SIG-M5 treated with dmso at 0.1 percent for 504 hours (cell line): ENCODE measurements at regions not wholly inside any gene's neighbourhood (a gene's known extent, or its start where the extent isn't known, plus 50 kb on each side); places are given as distances from the start of the nearest gene placed in this dataset.

Experiments used
- DNase-seq: peaks from one replicate; lab custom pipeline; 2025; ENCODE audit not compliant: unreplicated experiment; lab: John Stamatoyannopoulos, UW

DNA sequence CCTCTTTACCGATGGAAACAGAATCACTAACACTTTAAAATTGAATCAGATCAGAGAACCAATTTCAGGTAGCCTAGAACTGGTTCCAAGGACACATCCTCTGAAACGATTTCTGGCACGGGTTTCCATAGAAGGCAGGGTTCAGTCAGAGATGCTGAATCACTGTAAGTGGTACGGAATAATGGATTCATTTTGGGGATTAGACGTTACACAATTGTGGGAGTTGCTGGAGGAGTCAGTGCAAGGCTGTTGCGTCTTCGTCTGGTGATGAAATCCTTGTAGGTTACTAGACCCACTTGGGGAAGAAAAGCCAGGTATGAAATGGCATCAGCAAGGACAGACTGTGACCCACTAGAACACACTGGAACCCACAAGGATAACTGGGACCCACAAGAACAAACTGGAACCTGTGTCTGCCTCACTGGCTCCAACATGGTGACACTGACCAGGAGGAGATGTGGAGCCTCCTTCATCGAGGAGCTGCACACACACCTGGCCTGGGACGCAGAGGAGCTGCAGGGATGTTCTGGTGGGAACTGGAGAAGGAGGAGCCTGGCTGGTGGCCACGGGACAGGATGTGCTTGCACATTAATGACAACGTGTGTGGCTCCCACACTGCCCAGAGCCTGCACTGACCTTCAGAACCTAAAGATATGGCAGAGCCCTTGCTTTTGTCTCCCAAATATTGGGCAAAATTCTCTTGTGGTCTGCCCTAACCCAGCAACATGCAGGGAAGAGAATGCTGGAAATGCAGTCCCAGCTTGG, 105.1 kb downstream of the TRAPPC11 start:
- no peak for DNase-seq

DNA sequence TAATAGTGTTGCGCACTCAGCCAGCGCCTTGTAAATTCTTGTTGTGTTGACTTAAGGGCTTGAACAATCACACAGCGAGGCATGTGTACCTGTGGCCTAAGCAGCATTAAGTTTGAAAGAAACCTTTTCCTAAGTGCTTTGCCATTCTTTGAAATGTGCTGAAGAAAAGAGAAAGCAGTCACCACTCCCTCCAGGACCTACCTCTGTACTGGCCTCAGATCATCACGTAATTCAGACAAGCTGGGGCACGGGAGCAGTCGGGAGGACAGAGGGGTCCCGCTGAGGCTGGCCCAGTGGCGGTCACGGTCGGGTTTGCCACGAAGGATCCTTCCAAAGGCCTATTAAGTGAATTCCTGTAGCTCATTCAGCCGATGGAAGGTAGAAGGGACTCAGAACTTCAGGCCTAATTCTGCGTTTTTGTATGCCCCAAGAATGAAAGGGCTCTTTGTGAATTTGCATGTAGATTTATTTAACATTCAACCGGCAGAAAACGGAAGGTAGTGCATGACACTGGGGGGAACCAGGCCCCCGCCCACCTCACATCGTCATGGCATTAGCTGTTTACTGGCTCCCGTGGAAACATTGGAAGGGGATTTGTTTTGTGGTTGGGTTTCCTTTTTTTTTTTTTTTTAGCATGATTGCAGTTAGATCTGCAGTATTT, 106.3 kb downstream of the TRAPPC11 start:
- no peak for DNase-seq

DNA sequence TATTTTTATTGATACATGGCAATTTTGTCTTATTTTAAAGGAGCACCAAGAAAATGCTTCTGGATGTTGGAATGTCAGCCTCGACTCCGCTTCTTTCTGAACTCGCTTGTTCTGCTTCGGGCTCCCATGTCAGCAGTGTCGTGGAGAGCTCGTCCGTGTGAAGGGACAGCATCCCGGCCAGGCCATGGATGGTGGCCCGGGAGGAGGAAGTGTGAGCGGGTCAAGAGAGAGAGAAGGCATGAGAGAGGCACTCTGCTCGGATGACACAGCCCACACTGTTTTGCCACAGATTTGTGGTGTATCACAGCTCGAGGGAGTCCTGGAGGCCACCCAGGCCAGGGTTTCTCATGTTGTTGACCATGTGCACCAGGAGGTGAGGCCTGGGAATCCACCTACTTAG, 107.0 kb downstream of the TRAPPC11 start:
- no peak for DNase-seq

DNA sequence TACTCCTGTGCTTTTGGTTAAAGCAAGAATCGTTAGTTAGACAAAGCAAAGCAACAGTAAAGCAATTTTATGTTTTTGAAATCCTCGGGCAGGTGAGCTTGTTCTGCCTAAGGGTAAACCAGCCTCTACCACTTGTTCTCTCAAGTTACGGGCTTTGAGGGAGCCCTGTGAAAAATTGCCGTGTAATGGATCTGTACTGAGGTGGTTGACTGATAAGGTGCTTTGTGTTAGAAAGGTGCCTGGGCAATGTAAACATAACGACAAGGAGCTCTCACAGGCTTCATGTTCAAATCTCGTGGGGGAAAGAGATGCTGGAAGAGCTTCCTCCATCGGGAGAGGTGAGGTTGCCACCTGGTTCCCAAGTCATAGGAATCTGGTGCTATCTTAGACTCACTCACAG, 111.8 kb downstream of the TRAPPC11 start:
- DNase-seq = no peak

DNA sequence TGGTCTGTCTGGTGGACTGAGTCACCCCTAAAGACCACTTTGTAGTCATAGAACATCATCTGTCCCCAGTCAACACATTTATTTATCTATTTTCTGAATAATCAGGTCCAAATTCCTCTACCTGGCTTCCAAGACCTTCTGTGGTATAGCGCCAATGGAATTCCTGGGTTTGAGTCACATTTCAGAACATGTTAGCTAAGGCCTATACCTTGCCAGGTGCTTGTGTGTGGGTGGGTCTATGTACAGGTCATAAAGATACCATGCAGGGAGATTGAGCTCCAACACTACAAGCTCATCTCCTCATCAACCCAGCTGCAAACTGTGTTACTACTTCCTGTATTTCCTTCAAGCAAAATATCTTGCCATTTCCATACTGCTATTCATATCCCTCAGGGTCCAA, 113.3 kb downstream of the TRAPPC11 start:
- DNase-seq = no peak

DNA sequence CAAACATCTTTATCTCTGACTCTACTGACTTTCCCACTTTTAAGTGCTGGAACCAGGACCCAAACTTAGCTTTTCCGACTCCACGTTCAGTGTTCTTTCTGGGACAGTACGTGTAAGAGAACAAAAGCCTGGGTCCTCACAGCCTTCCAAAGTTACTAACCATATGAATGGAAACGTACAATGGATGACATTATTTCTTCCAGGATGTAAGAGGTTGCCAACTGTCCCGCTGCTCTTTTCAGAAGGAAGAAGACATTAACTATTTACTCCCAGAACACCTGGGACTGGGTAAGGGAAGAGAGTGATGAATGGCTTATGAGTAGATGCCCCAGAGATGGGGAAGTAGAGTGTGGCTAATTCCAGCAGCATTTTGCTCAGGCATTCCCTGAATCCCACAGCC, 114.7 kb downstream of the TRAPPC11 start:
- DNase-seq = no peak

DNA sequence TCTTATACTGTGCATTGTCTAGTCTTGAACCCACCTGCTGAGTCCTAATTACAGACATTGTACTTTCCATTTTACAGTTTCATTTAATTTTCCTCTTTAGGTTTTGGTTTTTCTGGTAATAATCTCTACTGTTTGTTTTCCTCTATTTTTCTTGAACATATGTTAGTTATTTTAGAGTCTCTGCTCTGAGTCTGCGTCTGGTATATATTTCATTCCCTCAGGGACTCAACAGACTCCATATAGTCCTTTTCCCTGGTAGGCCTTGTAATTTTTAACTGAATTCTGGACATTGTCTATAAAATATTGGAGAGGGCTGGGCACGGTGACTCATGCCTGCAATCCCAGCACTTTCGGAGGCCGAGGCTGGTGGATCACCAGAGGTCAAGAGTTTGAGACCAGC, 121.8 kb upstream of the STOX2 start:
- no peak for DNase-seq

DNA sequence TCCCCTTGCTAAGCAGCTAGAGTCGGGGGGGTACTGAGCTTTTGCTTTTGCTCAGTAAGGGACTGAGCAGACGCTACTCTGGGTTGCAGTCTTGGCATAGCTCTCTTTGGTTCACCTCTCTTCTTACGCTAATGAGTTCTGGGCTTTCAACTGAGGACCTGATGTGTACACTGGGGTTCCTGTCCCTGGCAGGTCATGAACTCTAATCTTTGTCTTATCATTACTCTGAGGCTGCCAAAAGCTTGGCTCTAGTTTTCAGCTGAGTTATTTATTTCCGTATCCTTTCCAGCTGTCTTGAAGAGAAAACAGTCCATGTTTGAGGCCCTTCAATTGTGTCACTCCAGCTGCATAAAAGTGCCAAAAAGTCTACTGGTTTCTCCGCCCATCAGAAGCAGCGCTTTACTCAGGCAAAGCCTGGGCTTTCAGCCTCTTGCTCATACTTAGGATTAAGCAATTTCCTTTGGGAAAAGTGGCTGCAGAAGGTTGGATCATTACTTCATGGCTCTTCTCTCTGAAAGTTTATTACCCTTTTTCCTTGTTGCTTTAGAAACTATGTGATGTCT, 121.0 kb upstream of the STOX2 start:
- no peak for DNase-seq

DNA sequence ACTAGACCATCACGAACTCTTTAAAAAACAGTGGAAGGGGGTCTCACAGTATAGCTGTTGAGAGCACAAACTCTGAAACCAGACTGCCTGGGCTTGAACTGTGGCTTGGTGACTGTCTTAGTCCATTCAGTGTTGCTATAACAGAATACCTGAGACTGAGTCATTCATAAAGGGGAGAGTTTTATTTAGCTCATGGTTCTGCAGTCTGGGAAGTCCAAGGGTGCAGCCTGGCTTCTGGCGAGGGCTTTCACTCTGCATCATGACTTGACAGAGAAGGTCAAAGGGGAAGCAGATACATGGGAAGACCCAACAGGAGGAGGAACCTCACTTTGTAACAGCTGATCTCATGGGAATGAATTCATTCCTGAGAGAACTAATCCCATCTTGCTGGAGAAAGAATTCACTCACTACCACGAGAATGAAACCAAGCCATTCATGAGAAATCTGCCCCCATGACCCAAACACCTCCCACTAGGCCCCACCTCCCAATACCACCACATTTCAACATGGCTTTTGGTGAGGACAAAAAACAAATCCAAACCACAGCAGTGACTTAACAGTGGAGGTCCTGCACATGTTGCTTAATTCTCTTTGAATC, 116.7 kb upstream of the STOX2 start:
- DNase-seq = no peak

DNA sequence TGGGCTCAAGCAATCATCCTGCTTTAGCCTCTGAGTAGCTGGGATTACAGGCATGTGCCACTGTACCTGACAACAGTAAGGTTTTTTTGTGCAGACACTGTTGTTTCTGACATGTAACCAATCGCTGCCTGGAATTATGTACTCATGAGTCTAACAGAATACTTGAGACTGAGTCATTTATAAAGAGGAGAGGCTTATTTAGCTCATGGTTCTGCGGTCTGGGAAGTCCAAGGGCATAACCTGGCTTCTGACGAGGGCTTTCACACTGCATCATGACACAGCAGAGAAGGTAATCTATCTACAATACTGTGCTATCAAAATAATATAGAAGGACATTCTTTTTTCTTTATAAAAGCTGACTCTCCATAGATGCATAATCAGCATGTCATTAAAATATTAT, 115.5 kb upstream of the STOX2 start:
- no peak for DNase-seq

DNA sequence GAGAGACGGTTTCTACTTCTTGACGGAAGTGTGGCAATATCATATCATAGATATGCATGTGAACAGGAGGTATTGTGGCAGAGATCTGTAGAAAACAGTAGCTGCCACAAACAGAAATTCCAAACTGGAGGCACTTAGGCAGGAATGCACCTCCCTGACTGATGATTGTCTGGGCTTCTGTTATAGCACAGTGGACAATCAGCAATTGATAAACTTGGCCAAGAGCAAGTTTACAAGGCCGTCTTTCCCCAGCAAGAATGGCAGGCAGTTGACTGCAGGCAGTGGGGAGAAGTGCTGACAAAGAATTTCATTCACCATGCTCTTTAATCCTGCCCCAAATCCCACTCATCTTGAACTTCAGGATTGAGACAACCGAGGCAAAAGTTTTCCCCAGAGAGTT, 114.4 kb upstream of the STOX2 start:
- no peak for DNase-seq

DNA sequence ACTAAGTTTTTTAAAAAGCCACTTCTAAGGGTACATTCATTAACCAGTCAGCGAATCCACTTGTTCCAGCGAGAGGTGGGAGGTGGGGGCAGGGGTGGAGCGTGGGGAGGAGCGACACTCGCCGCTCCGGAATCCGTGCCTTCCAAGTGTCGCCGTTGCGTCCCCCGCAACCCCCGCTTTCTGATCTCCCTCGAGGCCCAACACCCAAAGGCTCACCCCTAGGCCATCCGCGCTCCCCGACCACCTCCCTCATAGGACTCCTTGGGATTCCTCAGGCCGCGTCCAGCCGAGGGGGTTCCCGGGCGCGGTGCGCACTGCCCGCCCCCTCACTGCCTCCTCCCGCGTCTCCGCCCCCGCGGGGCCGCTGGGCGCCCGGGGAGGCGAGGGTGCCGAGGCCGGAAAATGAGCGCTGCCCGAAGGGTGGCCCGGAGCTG, 108.1 kb upstream of the STOX2 start:
- no peak for DNase-seq

DNA sequence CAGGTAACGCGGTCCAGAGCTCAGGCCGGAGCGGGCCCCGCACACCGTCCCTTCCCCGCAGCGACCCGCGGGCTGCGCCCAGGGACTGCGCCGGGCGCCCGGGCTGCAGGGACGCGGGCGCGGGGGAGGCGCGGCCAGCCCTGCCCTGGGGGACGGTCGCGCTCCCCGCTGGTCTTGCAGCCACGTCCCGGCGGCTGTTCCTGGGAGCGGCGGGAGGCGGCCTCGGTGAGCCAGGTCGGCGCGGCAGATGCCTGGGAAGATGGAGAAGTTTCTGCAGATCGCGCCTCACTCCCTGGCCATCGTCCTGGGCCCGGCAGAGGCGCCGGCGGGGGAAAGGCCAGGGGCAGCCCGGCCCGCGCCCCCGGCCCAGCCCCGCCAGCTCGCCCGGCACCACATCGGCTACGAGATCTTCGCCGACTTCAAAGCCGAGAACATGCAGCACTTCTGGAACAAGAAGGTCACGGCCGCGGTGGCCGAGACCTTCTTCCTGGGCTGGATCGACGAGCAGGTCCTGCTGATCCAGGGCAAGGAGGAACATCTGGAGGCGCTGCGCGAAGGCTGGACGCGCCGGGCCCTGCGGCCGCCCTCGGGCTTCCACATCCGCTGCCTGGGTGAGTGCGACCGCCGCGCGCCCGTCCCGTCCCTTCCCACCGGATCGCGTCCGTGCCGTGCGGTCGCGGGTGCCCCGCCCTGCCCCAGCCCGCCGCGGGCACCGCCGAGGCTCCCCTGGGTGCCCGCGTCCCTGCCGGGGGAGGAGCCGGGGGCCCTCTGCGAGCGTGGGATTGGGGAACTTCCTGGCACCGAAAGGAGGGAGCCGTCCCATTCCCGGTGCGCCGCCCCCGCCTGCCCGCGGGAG, 107.4 kb upstream of the STOX2 start:
- DNase-seq = no peak

DNA sequence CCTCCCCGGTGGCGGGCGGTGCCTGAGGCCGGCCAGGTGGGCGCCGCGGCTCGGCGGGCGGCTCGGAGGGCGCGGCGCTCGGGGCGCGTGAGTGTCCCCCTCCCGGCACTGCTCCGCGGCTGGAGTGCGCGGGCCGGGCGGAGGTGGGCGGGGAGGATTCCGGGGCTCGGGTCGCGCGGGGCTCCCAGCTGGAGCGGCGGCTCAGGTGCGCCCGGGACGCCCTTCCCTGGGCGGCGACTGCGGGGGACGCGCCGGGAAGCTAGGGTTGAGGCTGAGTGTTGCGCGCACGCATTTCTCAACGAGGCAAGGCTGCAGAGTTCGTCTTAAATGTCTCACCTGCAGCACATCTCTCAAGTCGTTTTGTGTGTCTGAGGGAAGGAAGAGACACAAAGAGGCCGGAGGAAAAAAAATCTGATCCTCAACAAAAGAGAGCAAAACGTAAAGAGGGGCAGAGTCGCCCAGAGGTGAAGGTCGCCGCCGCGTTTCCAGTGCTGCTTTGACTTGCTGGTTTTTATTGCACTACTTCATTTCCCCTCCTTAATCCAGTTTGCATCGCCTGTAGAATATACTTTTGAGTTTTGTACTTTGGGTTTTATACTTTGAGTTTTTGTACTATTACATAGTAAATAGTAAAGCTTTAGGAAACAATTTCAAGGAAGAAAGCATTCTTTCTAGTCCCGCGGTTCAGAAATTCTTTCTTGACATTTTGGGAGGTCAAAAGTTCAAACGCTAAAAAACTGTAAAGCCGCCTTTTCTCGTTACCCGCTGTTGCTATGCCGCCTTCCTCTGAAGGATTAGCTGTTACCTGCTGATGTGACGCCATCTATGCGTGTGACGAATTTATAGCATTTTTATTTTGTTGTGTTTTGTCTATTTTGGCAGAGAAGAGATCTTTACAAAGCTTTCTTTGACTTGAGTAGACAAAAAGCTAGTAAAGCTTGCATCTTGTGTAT, 106.5 kb upstream of the STOX2 start:
- DNase-seq = no peak

DNA sequence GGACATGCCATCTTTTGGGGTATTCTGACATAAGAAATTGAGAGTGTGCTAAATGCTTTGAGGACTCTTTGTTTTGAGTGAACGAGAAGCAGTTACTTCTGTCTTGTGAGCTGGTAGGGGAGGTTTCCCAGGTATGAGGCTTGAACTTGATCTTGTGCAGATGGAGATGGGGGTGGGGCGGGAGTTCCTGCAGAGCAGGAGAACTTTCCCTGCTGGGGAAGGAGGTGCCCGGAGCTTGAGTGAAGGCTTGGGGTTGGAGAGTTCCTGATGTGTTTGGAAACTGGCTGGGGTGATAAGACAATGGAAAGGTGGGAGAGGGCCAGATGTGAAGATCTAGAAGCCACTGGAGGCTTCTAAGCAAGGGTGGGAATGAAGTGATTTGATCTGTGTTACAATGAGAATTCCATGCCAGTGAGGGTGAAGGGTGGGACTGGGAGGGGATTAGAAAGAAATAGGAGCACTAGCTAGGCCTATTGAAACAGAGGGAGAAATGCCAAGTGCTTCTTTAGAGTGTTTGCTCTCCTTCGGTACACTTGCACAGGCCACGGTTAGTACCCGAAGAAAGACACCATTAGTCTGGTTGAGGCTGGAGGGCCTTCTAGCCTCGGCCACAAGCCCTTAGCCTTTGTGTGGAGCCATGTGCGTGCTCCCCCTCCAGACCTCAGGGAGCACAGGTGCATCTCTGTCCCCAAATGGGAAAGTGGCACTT, 103.5 kb upstream of the STOX2 start:
- DNase-seq = no peak

DNA sequence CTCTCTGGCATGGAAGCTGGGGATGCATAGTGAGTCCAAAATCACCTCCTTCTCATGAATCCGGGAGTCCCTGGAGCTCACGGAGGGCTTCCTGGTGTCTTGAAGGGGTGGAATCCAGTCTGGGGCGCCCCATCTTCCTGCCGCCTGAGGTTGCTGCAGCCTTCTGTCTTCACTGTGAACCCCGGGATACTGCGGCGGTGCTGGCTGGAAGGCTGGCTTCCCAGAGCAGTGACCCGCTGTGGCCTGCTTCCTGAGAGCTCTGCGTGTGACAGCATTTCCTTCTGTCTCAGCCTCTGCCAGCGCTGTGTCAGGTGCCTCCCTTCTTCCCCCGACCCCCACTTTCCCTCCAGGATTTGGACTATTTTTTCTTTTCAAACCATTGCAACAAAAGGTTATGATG, 98.8 kb upstream of the STOX2 start:
- DNase-seq = no peak

DNA sequence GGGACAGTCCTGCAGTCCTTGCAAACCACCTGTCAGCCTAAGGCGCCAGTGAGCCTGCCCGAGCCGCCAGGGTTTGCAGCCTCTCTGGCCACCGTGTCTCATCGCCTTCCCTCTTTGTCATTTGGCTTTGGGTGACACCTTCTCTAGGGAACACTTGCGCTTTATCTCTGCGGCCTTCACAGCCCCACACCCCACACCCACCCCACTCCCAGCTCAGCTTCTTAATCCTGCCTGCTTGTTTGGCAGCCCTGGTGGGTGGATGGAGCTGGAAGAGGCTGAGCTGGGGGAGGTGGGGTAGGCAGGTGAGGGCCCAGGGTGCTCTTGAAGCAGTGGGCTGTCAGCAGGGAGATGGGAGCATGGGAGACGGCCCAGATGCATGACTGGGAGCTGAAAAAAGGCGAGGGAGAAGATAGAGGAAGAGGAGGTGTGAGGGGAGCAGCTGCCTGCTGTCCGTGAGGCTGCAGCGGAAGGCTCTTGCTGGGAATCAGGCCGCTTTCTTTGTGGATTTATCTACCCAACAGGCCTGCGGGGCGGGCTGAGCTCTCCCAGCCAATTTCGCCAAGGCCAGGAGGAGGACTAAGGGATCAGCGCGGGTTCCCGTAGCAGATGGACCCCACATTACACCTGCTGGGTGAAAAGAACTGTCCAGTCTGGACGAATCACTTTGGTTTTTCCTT, 97.5 kb upstream of the STOX2 start:
- DNase-seq = no peak

DNA sequence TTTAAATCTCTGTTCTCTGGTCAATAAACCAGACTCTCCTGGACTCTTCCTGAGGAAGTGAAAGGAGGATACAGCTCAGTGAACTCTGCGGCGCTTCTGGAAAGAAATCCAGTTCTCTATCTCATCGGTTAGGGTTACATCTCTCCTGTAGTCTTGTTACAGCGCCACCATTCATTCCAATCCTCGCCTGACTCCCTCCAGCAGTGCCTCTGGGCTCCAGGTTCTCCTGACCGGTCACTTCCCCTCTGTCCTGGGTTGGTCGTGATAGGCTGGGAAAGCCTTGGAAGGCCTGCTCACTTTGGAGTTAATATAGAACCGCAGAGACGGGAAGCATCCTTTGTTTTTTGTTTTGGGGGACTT, 97.0 kb upstream of the STOX2 start:
- DNase-seq = no peak

DNA sequence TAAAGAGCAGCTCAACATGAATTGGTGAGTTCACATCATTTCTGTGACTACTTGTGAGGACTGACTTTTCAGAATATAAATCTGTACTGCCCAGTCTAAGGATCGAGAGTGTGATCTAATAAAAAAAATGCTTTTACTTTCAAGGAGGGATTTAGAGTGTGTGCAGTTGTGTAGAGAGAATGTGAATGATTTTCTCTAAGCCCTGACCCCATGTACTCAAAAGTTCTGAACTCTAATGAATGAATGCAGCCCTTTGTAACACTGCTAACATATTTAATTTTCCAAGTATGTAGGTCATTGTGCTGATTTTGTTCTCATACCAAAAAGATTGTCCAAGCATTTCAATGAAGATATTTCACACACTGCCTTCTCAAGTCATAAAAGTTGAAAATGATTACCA, 92.5 kb upstream of the STOX2 start:
- DNase-seq = no peak
